GM19043 (cell line): ENCODE measurements at regions not wholly inside any gene's neighbourhood (a gene's known extent, or its start where the extent isn't known, plus 50 kb on each side); places are given as distances from the start of the nearest gene placed in this dataset.
"Not testable (repeated sequence)": the region's sequence is repeated elsewhere in the genome, so short reads cannot be mapped to it uniquely, and the experiment has no call there.

Experiments
- ATAC-seq: cut with Tn5 transposase; IDR thresholded peaks from one replicate; pipeline ENCODE4 v1.9.1; 2021; ENCODE audit warnings: low read depth; ENCODE audit not compliant: unreplicated experiment

DNA sequence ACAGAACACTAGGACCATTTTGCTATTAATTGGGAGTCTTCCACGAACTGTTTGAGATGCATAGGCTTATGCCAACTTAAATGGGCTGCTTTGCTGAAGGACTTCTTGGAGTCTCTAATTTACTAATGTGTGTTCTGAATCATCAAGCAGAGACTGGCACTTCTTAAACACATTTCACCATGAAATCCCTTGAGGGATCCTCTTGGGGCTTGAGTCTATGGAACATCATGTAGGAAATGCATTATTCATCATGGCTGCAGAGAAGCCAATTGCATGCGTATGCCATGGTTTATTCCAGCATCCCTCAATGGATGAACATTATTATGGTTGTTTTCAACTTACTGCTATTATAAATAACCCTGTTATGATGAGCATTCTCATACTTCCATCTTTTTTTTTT, 73.4 kb downstream of the FGD2 start:
- ATAC-seq, result no peak

DNA sequence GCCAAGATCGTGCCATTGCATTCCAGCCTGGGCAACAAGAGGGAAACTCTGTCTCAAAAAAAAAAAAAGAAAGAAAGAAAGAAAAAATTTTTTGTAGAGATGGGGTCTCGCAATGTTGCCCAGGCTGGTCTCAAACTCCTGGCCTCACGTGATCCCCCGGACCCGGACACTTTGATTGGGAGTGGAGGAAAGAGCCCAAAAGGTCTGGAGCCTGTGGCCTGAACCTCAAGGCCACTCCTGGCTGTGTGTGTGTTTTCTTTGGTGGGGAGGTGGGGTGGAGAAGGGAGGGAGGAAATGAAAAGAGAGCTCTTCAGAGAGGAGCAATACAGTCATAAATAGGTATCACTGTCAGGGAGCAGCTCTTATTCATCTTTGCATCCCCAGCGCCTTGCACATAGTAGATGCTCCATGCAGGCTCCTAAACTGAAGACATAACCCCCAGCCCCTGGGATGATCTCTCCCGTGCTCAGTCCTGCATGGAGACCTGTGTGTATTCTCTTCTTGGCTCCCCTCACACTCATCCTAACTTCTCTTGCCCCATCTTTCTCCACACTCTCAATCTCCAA, 75.7 kb downstream of the FGD2 start:
- no peak for ATAC-seq

DNA sequence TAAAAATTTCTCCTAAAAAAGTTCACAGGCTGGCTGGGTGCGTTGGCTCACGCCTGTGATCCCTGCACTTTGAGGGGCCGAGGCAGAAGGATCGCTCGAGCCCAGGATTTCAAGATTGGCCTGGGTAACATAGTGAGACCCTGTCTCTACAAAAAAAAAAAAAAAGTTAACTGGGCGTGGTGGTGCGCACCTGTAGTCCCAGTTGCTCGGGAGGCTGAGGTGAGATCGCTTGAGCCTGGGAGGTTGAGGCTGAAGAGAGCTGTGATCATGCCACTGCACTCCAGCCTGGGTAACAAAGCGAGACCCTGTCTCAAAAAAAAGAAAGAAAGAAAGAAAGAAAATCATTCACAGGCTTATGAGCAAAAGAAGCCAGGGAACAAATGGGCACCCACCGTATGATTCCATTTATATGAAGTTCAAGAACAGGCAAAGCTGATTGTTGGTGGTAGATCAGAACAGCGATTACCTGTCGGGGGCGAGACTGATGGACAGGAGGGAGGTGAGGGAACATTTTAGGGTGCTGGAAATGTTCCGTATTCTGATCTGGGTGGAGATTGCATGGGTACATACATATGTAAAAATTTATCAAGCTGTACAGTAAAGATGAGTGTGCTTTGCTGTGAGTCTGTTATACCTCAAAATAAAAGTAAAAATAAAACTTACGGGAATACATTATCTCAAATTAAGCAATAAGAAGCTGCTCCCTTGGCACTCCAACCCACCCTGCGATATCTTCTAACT, 77.1 kb downstream of the FGD2 start:
- no peak for ATAC-seq

DNA sequence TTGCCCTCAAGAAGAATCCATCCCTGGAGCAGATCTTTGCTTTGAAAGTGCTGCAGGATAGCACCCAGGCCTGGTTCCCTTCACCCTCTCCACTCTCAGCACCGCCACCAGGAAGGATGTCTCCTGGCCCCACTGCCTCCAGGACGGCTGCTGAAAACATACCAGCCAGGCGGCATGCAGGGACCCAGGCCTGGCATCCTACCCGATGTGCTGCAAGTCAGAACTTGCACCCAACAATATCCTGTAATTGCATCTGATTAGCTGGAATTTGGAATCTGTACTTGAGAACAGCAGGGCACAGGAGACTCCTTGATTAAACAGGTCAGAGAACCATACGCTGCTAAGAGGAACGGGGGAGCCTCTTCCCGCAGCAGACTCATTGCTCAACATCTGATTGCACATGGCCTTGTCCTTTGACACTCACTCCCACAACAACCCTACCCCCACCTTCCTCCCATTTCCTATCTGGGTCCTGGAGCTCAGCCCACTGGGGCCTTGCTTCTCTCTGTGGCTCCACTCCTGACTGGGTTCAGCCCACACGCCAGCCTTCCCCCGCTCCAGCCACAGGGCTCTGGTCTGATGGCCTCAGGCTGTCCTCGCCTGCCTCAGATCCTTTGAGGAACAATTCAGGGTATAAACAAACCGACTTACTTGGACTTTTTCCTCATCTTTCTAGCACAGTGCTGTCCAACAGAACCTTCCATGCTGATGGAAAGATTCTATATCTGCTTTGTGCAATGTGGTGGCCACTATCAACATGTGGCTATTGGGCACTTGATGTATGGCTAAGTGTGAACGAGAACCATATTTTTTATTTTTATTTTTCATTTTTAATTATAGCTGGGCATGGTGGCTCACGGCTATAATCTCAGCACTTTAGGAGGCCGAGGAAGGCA, 78.0 kb downstream of the FGD2 start:
- ATAC-seq, result no peak

DNA sequence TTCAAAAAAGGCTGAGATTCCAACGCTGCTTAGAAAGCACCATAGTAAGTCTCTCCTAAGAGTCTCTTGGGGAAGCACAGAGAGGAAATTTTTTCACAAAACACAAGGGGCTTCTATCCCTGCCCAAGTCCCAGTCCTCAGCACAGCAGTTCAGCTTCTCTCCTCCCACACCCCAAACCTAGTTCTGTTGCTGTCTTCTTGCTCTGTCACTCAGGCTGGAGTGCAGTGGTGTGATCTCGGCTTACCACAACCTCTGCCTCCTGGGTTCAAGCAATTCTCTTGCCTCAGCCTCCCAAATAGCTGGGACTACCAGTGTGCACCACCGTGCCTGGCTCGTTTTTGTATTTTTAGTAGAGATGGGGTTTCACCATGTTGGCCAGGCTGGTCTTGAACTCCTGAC, 79.2 kb downstream of the FGD2 start:
- not testable (repeated sequence) for ATAC-seq

DNA sequence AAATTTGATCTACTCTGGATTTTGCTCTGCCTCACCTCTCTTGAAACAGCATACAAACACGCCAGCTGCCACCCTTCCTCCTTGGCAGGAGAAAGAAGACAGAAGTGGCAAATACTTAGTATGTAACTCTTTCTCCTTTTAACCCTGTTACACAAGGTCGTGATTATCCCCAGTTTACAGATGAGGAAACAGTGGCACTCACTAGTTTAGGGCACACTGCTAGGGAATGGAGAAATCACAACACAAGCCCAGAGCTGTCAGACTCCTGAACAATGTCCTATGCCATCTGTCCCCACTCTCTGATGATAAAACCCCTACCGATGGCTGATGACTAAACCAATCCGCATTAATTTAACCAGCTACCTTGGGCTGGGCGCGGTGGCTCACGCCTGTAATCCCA, 79.7 kb downstream of the FGD2 start:
- no peak for ATAC-seq

DNA sequence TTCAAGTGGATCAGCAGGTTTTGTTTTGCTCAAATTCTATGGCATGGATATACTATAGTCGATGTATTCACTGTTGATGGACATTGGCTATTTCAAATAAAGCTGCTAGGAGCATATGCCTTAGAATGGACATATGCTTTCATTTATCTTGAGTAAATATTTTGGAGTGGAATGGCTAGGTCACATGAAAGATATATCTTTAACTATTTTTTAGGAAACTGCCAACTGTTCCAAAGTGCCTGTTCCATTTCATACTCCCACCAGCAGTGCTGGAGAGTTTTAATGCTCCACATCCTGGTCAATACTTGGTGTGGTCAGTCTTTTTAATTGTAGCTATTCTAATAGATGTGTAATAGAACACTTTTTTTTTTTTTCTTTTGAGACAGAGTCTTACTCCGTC, 81.1 kb upstream of the PIM1 start:
- no peak for ATAC-seq

DNA sequence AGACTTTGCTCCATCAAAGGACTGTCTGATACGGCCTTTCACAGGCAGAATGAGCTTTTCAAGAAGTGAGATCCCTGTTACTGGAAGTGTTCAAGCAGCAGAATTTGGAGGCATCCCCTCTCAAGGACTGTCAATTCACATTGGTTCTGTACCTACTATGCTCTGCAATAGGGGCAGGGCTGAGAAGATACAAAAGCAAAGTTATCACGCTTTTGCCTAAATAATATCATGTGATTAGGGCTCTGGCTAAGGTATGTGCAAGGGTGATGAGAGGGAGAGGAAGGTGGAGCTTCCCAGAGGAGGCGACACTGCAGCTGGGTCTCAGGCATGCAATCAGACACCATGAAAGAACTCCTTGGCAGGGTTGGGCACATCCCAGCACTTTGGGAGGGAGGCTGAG, 80.2 kb upstream of the PIM1 start:
- no peak for ATAC-seq

DNA sequence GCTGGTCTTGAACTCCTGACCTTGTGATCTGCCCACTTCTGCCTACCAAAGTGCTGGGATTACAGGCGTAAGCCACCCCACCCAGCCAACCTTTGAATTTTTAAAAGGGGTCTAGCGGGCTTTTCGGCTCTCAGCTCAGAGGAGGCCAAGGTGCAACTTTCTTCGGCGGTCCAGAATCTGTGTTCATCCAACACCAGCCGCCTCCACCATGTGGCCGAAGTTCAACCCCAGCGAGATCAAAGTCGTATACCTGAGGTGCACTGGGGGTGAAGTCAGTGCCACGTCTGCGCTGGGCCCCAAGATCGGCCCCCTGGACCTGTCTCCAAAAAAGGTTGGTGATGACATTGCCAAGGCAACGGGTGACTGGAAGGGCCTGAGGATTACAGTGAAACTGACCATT, 78.8 kb upstream of the PIM1 start:
- not testable (repeated sequence) for ATAC-seq

DNA sequence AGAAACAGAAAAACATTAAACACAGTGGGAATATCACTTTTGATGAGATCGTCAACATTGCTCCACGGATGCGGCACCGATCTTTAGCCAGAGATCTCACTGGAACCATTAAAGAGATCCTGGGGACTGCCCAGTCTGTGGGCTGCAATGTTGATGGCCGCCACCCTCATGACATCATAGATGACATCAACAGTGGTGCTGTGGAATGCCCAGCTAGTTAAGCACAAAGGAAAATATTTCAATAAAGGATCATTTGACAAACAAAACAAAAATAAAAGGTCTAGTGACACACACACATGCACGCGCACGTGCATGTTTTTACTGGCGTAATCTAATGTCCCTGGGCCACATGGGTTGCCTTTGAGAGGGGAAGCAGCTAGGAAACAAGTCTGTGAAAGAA, 78.4 kb upstream of the PIM1 start:
- not testable (repeated sequence) for ATAC-seq

DNA sequence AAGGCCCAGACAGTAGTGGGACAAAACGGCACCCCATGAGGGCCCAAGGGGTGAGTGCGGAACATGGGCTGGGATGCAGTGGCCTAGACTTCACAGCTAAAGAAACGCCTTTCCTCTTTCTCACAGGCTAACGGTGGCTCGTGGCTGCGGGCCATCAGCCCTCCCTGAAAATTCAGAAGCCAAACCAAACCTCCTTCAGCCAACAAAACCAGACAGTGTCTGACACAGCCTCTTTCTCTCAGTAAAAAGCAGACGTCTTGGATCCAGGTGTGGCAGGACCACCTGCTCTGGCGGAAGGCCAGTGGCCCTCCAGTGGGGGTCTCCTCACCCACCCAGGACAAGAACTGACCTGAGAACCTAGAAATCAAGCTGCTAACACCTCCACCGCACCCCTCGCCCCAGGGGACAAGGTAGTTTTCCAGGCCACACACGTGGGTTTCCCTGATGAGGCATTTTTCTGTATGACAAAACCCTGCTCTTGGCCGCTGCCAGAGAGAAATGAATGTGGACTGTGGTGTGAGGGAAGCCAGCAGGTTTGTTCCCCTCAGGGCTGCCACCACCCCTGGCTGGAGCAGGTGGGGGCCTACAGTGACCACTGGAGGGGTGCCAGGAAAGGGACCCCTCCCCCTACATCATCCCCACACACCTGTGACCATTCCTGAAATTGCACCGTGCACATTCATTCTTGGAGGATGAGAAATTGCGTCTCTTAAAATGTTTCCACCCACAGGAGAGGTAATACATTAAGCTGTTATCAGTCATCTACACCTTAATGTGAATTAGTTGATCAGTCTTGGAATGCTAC, 76.8 kb upstream of the PIM1 start:
- no peak for ATAC-seq

DNA sequence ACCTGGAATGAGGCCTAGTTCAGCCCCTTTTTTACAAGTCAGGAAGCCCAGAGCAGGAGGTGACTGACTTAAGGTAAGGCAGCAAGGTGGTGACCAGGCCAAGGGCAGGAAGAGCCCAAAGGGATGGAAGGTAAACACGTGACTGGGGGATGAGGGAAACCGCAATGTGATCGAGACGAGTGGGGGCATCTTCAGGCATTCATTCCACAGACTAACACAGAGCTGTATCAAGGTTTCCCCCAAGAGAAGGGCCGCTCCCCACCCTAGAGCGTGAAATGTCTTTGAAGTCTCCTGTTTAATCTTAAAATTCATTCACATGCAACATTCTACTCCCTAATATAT, 76.3 kb upstream of the PIM1 start:
- ATAC-seq, result no peak

DNA sequence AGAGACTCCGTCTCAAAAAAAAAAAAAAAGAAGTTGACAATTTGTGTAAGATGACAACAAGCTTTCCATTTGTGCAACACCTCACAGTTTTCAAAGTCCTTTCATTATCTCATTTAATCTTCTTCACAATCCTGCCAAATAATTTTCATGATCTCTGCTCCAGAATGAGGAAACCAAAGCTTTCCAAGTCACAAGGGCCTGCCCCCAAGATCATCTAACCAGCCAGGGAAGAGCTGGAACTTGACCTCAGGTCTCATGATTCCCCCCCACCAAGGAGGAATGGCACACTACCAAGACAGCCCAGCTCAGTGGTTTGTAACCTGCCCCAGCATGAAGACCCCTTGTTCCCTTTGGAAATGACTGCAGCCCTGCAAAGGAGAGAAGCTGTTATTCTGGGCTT, 74.0 kb upstream of the PIM1 start:
- ATAC-seq, result no peak

DNA sequence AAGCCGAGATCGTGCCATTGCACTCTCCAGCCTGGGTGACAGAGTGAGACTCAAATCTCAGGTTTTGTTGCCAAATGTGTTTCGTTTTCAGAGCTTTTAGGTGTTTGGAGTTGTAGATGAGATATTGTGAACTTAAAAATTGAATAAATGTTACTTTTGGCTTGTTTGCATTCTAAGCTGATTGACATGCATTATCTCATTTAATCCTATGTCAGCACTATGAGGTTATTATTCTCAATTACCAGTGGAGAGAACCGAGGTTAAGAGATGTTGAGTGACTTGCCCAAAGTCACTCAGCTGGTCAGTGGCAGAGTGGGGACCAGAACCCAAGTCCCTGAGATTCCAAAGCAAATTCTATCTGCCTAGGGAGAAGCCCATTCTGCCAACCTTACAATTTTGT, 72.6 kb upstream of the PIM1 start:
- ATAC-seq, result no peak

DNA sequence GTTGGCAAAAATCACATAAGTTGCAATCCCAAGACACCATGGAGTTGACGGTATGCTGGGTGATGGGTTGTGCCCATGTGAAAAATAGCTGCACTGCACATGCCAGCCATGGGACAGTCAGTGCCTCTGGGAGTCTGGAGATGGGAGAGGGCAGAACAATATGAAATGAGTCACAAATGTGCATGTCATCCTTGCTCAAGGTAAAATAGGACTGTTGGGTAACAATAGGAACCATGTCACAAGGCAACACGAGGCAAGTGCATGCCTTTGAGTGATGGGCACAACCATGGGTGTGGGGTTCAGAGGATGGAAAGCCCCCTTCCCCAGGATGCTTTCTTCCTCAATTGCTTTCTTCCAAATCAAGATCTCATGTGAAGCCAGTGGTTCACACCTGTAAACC, 70.5 kb upstream of the PIM1 start:
- ATAC-seq, result no peak

DNA sequence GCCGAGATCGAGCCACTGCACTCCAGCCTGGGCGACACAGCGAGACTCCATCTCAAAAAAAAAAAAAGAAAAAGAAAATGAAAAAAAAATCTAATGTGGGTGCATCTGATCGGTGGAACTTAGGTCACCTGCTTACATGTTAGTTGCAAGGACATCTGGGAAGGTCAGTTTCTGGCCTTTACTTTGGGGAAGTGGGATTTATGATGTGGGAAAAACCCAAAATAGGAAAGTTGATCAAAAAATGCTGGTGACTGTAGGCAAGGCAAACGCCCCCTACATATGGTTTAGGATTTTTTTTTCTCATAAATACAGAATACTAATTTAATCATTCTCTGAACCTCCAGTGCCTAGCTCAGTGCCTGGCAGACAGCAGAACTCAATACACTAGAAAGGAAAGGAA, 69.2 kb upstream of the PIM1 start:
- no peak for ATAC-seq

DNA sequence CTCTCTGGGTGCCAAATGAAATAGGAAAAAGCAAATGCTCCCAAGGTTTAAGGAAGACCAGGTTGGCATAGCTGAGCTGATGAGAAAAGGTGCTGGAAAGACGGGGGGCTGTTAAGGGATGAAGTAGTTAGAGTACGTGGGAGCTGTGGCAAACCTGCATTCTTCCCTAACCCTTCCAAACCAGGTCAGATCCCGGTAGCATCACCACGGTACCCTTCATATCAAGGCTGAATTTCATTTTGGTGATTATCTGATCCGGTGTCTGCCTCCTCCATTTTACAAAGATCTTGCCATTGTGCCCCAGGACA, 68.0 kb upstream of the PIM1 start:
- ATAC-seq, result no peak

DNA sequence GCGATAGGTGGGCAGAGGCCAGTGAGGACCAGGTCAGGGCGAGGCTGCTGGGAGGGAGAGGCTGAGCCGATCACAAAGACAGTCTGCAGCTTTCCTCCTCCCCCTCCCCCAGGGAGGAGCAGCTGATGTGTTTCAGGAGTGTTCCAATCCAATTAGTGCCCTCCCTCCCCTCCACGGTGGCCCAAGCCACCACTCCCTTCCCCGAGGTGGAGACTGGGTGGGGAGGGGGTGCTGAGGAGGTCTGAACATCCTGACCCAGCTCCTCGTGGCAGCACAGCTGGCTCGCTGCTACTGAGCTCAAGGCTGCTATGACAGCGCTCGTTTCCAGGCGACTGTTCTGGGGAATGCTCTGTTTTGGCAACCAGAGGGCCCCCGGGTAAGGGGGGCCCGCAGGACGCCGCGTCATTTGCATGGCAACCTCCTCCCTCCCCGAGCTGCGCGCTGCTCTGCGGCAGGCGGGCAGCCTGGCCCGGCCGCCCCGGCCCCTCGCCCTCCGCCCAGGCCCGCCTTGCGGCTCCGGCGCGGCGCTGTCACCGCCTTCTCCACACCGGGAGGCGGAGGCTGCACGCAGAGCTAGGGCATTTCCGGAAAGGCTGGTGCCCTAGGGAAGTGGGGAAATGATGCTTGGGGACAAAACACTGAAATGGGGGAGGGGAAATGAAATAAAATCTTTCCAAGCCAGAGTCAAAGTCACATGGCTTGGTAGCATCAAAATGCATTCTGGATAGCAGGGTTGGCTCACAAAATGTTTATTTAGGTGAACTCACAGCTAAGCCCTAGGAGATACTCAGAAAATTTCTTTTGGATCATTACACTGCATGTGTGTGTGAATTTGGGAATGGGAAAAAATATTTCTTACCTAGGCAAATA, 67.4 kb upstream of the PIM1 start:
- peak; percentile 78 for ATAC-seq

DNA sequence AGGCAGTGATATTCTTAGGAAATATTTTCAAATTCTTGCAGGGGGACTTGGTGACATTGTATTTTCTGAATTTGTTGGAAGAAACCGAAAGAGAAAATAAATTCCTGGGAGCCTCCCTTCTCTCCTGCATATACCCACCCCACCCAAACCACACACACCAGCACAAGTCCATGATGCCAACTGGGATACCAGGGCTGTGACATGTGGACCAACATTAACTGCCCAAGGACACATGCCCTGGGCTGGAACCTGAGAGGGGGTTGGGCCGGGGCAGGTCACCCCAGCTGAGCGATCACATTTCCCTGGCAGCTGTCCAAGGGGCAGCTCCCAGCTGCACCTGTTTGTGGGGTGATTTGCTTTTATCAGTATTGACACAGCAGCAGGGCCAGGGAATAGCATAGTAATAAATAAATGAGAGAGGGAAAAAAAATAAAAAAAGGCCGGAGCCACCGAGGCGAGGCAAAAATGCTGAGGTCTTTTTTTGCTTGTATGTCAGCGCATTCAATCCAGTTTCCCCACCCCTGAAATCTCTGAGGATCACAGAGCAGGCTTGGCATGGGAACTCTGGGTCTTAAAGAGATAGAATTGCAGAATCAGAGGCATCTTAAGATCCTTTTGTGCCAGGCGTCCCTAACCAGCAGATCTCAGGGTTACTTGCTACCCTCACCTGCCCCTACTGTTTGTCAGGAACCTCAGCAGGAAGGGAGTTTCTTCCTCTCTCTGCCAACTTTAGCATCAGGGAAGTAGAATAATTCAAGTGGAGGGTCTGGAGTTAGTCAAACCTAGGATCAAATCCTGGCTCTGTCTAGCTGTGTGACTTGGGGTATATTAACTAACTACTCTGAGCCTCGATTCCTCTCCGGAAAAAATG, 66.5 kb upstream of the PIM1 start:
- ATAC-seq, result no peak
